GM12878 (cell line): ENCODE measurements at regions not wholly inside any gene's neighbourhood (a gene's known extent, or its start where the extent isn't known, plus 50 kb on each side); places are given as distances from the start of the nearest gene placed in this dataset.

ENCODE experiments used
- ATF3 ChIP-seq: IDR thresholded peaks from 2 replicates; pipeline ENCODE4 v1.6.1; 2011; ENCODE audit warnings: low read depth, mild to moderate bottlenecking, low read length, moderate library complexity, borderline replicate concordance; ENCODE audit errors: extremely low read depth
- ATF7 ChIP-seq: fragments of 450-650 bp; IDR thresholded peaks from 2 replicates; pipeline ENCODE4 v1.6.1; 2016; ENCODE audit warnings: low read depth, mild to moderate bottlenecking
- BRCA1 ChIP-seq: IDR thresholded peaks from 2 replicates; pipeline ENCODE4 v1.6.1; 2011; ENCODE audit warnings: low read depth, low read length, improper control_type of control experiment
- HDAC6 ChIP-seq: fragments of 200-600 bp; sonication (generic); IDR thresholded peaks from one replicate; pipeline ENCODE4 v1.8.0; 2017; ENCODE audit warnings: antibody characterized with exemption; ENCODE audit not compliant: unreplicated experiment
- IKZF1 ChIP-seq: fragments of 450-650 bp; conservative IDR thresholded peaks from 2 replicates; pipeline ENCODE4 v1.6.1; 2017; ENCODE audit warnings: antibody characterized with exemption, mild to moderate bottlenecking
- IRF3 ChIP-seq: fragments of 450-650 bp; IDR thresholded peaks from 2 replicates; pipeline ENCODE4 v1.6.1; 2014; ENCODE audit warnings: mild to moderate bottlenecking
- KAT2A ChIP-seq: conservative IDR thresholded peaks from 2 replicates; pipeline ENCODE4 v1.6.1; 2011; ENCODE audit warnings: low read depth, low read length; ENCODE audit not compliant: control insufficient read depth
- MEF2B ChIP-seq: fragments of 450-650 bp; IDR thresholded peaks from 2 replicates; pipeline ENCODE4 v1.6.1; 2018; ENCODE audit warnings: mild to moderate bottlenecking, moderate library complexity; ENCODE audit not compliant: partially characterized antibody, poor library complexity, severe bottlenecking
- NFIC ChIP-seq: IDR thresholded peaks from 2 replicates; pipeline ENCODE4 v1.6.1; 2012; ENCODE audit warnings: low read depth, mild to moderate bottlenecking, inconsistent platforms, low read length, moderate library complexity
- NKRF ChIP-seq: fragments of 450-650 bp; conservative IDR thresholded peaks from 2 replicates; pipeline ENCODE4 v1.6.1; 2017; ENCODE audit warnings: mild to moderate bottlenecking, moderate library complexity
- NR2C1 ChIP-seq: fragments of 450-650 bp; IDR thresholded peaks from 2 replicates; pipeline ENCODE4 v1.6.1; 2017; ENCODE audit warnings: antibody characterized with exemption, mild to moderate bottlenecking, moderate library complexity
- NR2C2 ChIP-seq: IDR thresholded peaks from 2 replicates; pipeline ENCODE4 v1.6.1; 2011; ENCODE audit warnings: borderline replicate concordance, low read depth; ENCODE audit not compliant: control insufficient read depth, insufficient read length
- PBX3 ChIP-seq: IDR thresholded peaks from 2 replicates; pipeline ENCODE4 v1.6.1; 2011; ENCODE audit warnings: mild to moderate bottlenecking, low read depth, low read length, moderate library complexity; ENCODE audit not compliant: insufficient replicate concordance
- SMAD1 ChIP-seq: fragments of 450-650 bp; IDR thresholded peaks from 2 replicates; pipeline ENCODE4 v1.6.1; 2018; ENCODE audit warnings: mild to moderate bottlenecking, low read depth; ENCODE audit not compliant: partially characterized antibody
- SREBF2 ChIP-seq: IDR thresholded peaks from 2 replicates; pipeline ENCODE4 v1.6.1; 2012; ENCODE audit warnings: mild to moderate bottlenecking, low read length
- SRF ChIP-seq, 2 experiments: IDR thresholded peaks; 2 replicates each; pipeline ENCODE4 v1.6.1; 2011; ENCODE audit warnings: low read depth in 2 of 2, low read length in 2 of 2, mild to moderate bottlenecking in 1 of 2, moderate library complexity in 1 of 2
- STAT1 ChIP-seq: fragments of 450-650 bp; conservative IDR thresholded peaks from 2 replicates; pipeline ENCODE4 v1.6.1; 2014; ENCODE audit warnings: antibody characterized with exemption, mild to moderate bottlenecking
- SUPT20H ChIP-seq: IDR thresholded peaks from 2 replicates; pipeline ENCODE4 v1.6.1; 2011; ENCODE audit warnings: low read depth, mild to moderate bottlenecking, low read length, moderate library complexity, borderline replicate concordance; ENCODE audit not compliant: control insufficient read depth
- SUZ12 ChIP-seq: fragments of 200-600 bp; sonication (generic); IDR thresholded peaks from one replicate; pipeline ENCODE4 v1.6.1; 2018; ENCODE audit warnings: antibody characterized with exemption, mild to moderate bottlenecking; ENCODE audit not compliant: unreplicated experiment
- TARDBP ChIP-seq: IDR thresholded peaks from 2 replicates; pipeline ENCODE4 v1.6.1; 2016; ENCODE audit warnings: borderline replicate concordance
- TCF7 ChIP-seq: IDR thresholded peaks from 2 replicates; pipeline ENCODE4 v1.6.1; 2014; ENCODE audit warnings: antibody characterized with exemption, borderline replicate concordance
- WRNIP1 ChIP-seq: IDR thresholded peaks from 2 replicates; pipeline ENCODE4 v1.6.1; 2011; ENCODE audit warnings: low read depth, low read length, improper control_type of control experiment, borderline replicate concordance
- ZBED1 ChIP-seq: IDR thresholded peaks from 2 replicates; pipeline ENCODE4 v1.6.1; 2016; ENCODE audit warnings: borderline replicate concordance
- ZNF24 ChIP-seq: fragments of 450-650 bp; IDR thresholded peaks from 2 replicates; pipeline ENCODE4 v1.6.1; 2017; ENCODE audit warnings: antibody characterized with exemption, mild to moderate bottlenecking
- ZSCAN29 ChIP-seq: fragments of 450-650 bp; IDR thresholded peaks from 2 replicates; pipeline ENCODE4 v1.6.1; 2017; ENCODE audit warnings: mild to moderate bottlenecking, moderate library complexity
- TF ChIP-seq, protein P1 (sequence below): fragments of 450-650 bp; IDR thresholded peaks from 2 replicates; pipeline ENCODE4 v1.6.1; 2016; ENCODE audit warnings: mild to moderate bottlenecking

DNA sequence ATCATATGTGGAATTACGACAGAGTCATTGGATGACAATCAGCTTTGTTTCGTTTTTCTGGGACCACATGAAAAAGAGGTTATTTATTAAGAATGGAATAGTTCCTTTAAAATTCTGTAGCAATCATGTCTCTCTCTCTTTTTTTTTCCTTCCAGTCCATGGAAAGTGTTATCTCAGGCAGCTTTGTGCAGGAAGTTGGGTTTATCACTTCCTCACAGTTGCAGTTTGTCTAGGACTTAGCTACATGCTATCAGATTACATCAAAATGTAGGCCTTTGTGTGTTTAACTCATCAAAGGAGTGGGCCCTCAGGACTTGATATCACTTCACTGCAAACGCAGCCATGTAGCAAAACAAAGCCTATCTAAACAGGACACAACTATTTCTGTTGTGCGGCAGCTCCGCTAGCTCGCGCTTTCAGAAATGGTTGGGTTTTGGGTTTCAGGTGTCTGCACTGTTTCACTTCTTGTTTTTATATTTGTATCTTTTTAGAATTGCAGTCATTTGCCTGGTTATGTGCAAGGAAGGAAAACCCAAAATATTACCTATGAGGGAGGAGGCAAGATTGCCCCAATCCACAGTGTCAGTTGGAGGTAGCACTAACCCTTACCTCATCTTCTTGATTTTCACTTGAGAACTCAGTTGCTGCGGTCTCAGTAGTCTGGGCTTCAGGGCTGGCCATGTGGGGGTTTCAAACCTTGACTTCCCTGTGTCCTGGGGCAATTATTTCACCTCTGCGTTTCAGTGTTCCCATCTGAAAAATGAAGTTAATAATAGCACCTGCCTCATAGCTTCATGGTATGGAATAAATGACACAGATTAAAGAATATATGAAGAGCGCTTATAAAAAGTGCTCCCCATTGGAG is 66.7 kb downstream of the HHEX start (continued):
- no peak for TF ChIP-seq IRF3
- TF ChIP-seq ZNF24 = 0 out of 2 replicates have a peak, but pooled peaks have one; percentile 58
- TF ChIP-seq PBX3 = no peak
- peak; percentile 93 for TF ChIP-seq IKZF1
- no peak for TF ChIP-seq SUPT20H
- TF ChIP-seq HDAC6 = no peak
- TF ChIP-seq STAT1 = no peak
- no peak for TF ChIP-seq BRCA1
- TF ChIP-seq KAT2A = no peak
- no peak for TF ChIP-seq SREBF2
- no peak for TF ChIP-seq SMAD1
- TF ChIP-seq TCF7 = no peak; the same call in 1 of the 2 replicates
- TF ChIP-seq NKRF = no peak
- TF ChIP-seq TARDBP = no peak
- peak; percentile 91 for TF ChIP-seq MEF2B
- TF ChIP-seq ATF7 = peak; percentile 92
- TF ChIP-seq SUZ12 = no peak
- no peak for TF ChIP-seq NR2C1
- no peak for TF ChIP-seq NR2C2
- peak; percentile 90 for TF ChIP-seq ZBED1
- no peak for TF ChIP-seq ATF3
- TF ChIP-seq NFIC = peak; percentile 98
- peak in 1 of 2 experiments; percentile 61; a peak in 1 of 4 replicates for TF ChIP-seq SRF (IDR thresholded peaks at IDR 0.05; ENCODE audit: low read depth in 2 of 2, low read length in 2 of 2)
- no peak for TF ChIP-seq ZSCAN29
- TF ChIP-seq, protein P1, sequence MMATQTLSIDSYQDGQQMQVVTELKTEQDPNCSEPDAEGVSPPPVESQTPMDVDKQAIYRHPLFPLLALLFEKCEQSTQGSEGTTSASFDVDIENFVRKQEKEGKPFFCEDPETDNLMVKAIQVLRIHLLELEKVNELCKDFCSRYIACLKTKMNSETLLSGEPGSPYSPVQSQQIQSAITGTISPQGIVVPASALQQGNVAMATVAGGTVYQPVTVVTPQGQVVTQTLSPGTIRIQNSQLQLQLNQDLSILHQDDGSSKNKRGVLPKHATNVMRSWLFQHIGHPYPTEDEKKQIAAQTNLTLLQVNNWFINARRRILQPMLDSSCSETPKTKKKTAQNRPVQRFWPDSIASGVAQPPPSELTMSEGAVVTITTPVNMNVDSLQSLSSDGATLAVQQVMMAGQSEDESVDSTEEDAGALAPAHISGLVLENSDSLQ = no peak
- no peak for TF ChIP-seq WRNIP1
